Suppressor macrophage treated with lipopolysaccharide for 4 hours (primary cell): ENCODE measurements at regions not wholly inside any gene's neighbourhood (a gene's known extent, or its start where the extent isn't known, plus 50 kb on each side); places are given as distances from the start of the nearest gene placed in this dataset.

Source experiments
- DNase-seq: peaks from one replicate; pipeline ENCODE4 v3.0.0-alpha.2; 2020

- no peak for DNase-seq
Observed at GRCh38 chr1:216953495-216953894, 230.3 kb upstream of the ESRRG start.

GRCh38 chr1:216952864-216953263, 229.6 kb upstream of the ESRRG start:
- no peak for DNase-seq

- no peak for DNase-seq
Observed at GRCh38 chr1:216945538-216946080, 222.4 kb upstream of the ESRRG start.

GRCh38 chr1:216944864-216945510, 221.8 kb upstream of the ESRRG start:
- no peak for DNase-seq

GRCh38 chr1:216937491-216937890, 214.3 kb upstream of the ESRRG start:
- DNase-seq = no peak

- DNase-seq = no peak
Observed at GRCh38 chr1:216936779-216937178, 213.6 kb upstream of the ESRRG start.

GRCh38 chr1:216935901-216936300, 212.7 kb upstream of the ESRRG start:
- no peak for DNase-seq

- no peak for DNase-seq
Observed at GRCh38 chr1:216932424-216932823, 209.2 kb upstream of the ESRRG start.

GRCh38 chr1:216929870-216930582, 206.8 kb upstream of the ESRRG start:
- DNase-seq = no peak

GRCh38 chr1:216927633-216928032, 204.4 kb upstream of the ESRRG start:
- no peak for DNase-seq

GRCh38 chr1:216926720-216927510, 203.7 kb upstream of the ESRRG start:
- DNase-seq = no peak

GRCh38 chr1:216925962-216926625, 202.9 kb upstream of the ESRRG start:
- no peak for DNase-seq

GRCh38 chr1:216924732-216925131, 201.5 kb upstream of the ESRRG start:
- DNase-seq = no peak

- no peak for DNase-seq
Observed at GRCh38 chr1:216923601-216924000, 200.4 kb upstream of the ESRRG start.

GRCh38 chr1:216922406-216922805, 199.2 kb upstream of the ESRRG start:
- no peak for DNase-seq

- DNase-seq = no peak
Observed at GRCh38 chr1:216921866-216922265, 198.6 kb upstream of the ESRRG start.

GRCh38 chr1:216919060-216919970, 196.1 kb upstream of the ESRRG start:
- no peak for DNase-seq

GRCh38 chr1:216916890-216917438, 193.7 kb upstream of the ESRRG start:
- no peak for DNase-seq

GRCh38 chr1:216914974-216915373, 191.7 kb upstream of the ESRRG start:
- no peak for DNase-seq

GRCh38 chr1:216913976-216914375, 190.7 kb upstream of the ESRRG start:
- no peak for DNase-seq

GRCh38 chr1:216910081-216910840, 187.0 kb upstream of the ESRRG start:
- DNase-seq = no peak
